SKM-1 treated with dmso at 0.1 percent for 144 hours (cell line): ENCODE measurements at regions not wholly inside any gene's neighbourhood (a gene's known extent, or its start where the extent isn't known, plus 50 kb on each side); places are given as distances from the start of the nearest gene placed in this dataset.
"Not testable (repeated sequence)": the region's sequence is repeated elsewhere in the genome, so short reads cannot be mapped to it uniquely, and the experiment has no call there.

Experiments
- DNase-seq: peaks from one replicate; lab custom pipeline; 2025; ENCODE audit not compliant: unreplicated experiment; lab: John Stamatoyannopoulos, UW

GRCh38 chr3:165938986-165939540 lies 101.8 kb upstream of the BCHE start:
- DNase-seq, result no peak

- not testable (repeated sequence) for DNase-seq
These were observed 98.9 kb upstream of the BCHE start for GRCh38 chr3:165936081-165936480.

GRCh38 chr3:165924301-165924791 lies 87.1 kb upstream of the BCHE start:
- DNase-seq, result not testable (repeated sequence)

- DNase-seq, result no peak
These were observed 83.8 kb upstream of the BCHE start for GRCh38 chr3:165920984-165921383.

GRCh38 chr3:165919284-165919683 lies 82.1 kb upstream of the BCHE start:
- DNase-seq, result no peak

- no peak for DNase-seq
These were observed 81.4 kb upstream of the BCHE start for GRCh38 chr3:165918657-165918979.

- not testable (repeated sequence) for DNase-seq
These were observed 80.9 kb upstream of the BCHE start for GRCh38 chr3:165917938-165918656.

- not testable (repeated sequence) for DNase-seq
These were observed 77.9 kb upstream of the BCHE start for GRCh38 chr3:165915104-165915503.

GRCh38 chr3:165903885-165904630 lies 66.8 kb upstream of the BCHE start:
- DNase-seq, result no peak

GRCh38 chr3:165899066-165899465 lies 61.8 kb upstream of the BCHE start:
- DNase-seq, result no peak

- no peak for DNase-seq
These were observed 59.9 kb upstream of the BCHE start for GRCh38 chr3:165897137-165897536.

- no peak for DNase-seq
These were observed 58.7 kb upstream of the BCHE start for GRCh38 chr3:165895919-165896318.

- no peak for DNase-seq
These were observed 55.3 kb upstream of the BCHE start for GRCh38 chr3:165892565-165892964.
